HFFc6 (cell line): ENCODE measurements at regions not wholly inside any gene's neighbourhood (a gene's known extent, or its start where the extent isn't known, plus 50 kb on each side); places are given as distances from the start of the nearest gene placed in this dataset.

Experiments used
- DNase-seq: peaks from one replicate; pipeline ENCODE4 v3.0.0-alpha.2; 2018
- H3K27ac Mint-ChIP-seq: 2 replicates; pipeline ENCODE4 v1.8.0; 2020; ENCODE audit warnings: mild to moderate bottlenecking, mixed read lengths
- H3K27me3 Mint-ChIP-seq: 2 replicates; pipeline ENCODE4 v1.8.0; 2021; ENCODE audit warnings: mild to moderate bottlenecking, moderate library complexity, mixed read lengths; ENCODE audit not compliant: insufficient read depth
- H3K36me3 Mint-ChIP-seq: 2 replicates; pipeline ENCODE4 v1.8.0; 2021; ENCODE audit warnings: low read depth, mixed read lengths
- H3K4me1 Mint-ChIP-seq: 2 replicates; pipeline ENCODE4 v1.8.0; 2020; ENCODE audit warnings: low read depth, mixed read lengths
- H3K4me3 Mint-ChIP-seq: 2 replicates; pipeline ENCODE4 v1.8.0; 2020; ENCODE audit warnings: mild to moderate bottlenecking, moderate library complexity, mixed read lengths
- H3K9me3 Mint-ChIP-seq: 2 replicates; pipeline ENCODE4 v1.8.0; 2020; ENCODE audit warnings: mild to moderate bottlenecking, mixed read lengths
- TF ChIP-seq, protein P1 (sequence below): fragments of 200-600 bp; sonication (generic); IDR thresholded peaks from 2 replicates; pipeline ENCODE4 v1.5.0; 2021; ENCODE audit warnings: antibody characterized with exemption, mild to moderate bottlenecking

DNA sequence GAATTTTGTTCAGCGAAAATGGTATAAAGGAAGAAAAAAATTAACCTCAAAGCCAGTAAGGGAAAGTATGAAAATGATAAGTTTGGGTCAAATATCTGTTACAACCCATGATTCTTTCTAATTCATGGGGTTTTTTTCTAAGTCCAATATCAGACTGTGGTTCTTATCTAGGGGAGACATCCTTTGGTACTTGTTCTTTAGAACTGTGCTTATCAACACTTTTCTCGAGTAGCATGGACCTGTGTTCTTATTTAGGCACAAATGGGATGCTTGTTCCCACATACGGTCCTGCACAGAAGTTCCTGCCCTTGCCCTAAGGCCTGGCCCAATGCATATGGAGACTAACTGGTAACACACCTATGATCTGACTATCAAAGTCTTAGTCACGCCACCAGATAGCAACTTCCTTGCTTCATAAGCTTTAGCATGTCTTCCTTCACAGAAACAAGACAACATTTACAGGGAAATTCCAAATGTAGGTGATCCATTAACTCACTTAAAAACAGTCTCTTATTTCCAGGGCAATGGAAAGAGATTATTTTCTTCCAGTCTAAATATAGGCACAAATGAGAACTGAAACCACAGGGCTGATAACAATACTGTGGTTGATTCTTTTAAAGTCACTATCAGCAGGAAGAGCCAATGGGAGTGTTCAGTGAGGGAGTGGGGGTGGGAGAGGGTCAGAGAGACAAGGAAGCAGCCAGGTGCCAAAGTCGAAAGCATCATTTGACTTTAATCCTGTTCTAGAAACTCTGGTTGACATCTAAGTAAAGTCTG lies 268.8 kb upstream of the ANKRD55 start:
- no peak for DNase-seq
- H3K27ac Mint-ChIP-seq = no peak overlapping the region
- no peak overlapping the region for H3K4me3 Mint-ChIP-seq
- TF ChIP-seq, protein P1, sequence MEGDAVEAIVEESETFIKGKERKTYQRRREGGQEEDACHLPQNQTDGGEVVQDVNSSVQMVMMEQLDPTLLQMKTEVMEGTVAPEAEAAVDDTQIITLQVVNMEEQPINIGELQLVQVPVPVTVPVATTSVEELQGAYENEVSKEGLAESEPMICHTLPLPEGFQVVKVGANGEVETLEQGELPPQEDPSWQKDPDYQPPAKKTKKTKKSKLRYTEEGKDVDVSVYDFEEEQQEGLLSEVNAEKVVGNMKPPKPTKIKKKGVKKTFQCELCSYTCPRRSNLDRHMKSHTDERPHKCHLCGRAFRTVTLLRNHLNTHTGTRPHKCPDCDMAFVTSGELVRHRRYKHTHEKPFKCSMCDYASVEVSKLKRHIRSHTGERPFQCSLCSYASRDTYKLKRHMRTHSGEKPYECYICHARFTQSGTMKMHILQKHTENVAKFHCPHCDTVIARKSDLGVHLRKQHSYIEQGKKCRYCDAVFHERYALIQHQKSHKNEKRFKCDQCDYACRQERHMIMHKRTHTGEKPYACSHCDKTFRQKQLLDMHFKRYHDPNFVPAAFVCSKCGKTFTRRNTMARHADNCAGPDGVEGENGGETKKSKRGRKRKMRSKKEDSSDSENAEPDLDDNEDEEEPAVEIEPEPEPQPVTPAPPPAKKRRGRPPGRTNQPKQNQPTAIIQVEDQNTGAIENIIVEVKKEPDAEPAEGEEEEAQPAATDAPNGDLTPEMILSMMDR = no peak
- H3K4me1 Mint-ChIP-seq = no peaks in the 10 kb centered on the region
- H3K27me3 Mint-ChIP-seq = peaks cover 2% of the 10 kb centered on the region
- H3K9me3 Mint-ChIP-seq = peaks cover 5% of the 10 kb centered on the region
- no peaks in the 10 kb centered on the region for H3K36me3 Mint-ChIP-seq

DNA sequence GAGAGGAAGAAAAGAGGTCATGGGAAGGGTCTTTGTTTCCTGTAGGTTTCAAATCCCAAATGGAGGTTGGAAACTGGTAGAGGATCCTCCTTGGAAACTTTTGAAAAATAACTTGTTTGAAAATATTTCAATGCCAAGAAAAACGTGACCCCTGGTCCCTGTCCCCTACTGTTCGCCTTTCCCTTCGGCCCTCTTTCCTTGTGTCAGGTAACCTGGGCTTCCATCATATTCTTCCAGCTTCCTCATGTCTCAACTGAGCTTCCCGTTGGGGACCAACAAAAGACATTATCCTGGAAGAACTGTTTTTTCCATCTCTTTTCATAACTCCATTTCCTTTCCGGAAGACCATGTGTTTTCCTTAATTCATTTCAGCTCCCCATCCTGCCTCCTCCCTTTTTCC lies 266.8 kb upstream of the ANKRD55 start:
- Mint-ChIP-seq H3K27me3 (peaks cover 4% of the 10 kb centered on the region), H3K9me3 (peaks cover 5% of the 10 kb centered on the region), H3K4me1 (no peaks in the 10 kb centered on the region), H3K27ac (no peak overlapping the region), H3K36me3 (no peaks in the 10 kb centered on the region), H3K4me3 (no peak overlapping the region)
- no peak for DNase-seq
- TF ChIP-seq, protein P1 = no peak

DNA sequence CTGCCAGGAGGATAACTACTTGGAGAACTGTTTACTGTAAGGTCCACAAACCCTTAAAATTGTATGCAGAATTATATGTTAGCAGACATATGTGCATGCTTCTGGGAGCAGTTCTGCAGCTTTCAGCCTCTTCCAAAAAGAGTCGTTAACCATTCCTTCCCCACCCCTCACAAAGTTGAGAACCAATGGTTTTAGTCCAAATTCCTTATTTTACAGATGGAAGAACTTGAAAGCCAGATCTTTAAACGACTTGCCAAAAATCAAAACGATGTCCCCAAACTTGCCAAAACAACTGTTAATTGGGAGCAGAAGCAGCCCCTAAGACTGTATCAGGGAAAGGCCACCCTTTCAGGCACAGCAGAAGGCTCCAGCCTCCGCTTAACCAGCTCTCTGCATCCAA lies 266.4 kb upstream of the ANKRD55 start:
- Mint-ChIP-seq H3K27me3 (peaks cover 6% of the 10 kb centered on the region), H3K9me3 (peaks cover 5% of the 10 kb centered on the region), H3K27ac (no peak overlapping the region), H3K36me3 (no peaks in the 10 kb centered on the region), H3K4me3 (no peak overlapping the region), H3K4me1 (peaks cover 4% of the 10 kb centered on the region)
- TF ChIP-seq, protein P1 = no peak
- DNase-seq = no peak

DNA sequence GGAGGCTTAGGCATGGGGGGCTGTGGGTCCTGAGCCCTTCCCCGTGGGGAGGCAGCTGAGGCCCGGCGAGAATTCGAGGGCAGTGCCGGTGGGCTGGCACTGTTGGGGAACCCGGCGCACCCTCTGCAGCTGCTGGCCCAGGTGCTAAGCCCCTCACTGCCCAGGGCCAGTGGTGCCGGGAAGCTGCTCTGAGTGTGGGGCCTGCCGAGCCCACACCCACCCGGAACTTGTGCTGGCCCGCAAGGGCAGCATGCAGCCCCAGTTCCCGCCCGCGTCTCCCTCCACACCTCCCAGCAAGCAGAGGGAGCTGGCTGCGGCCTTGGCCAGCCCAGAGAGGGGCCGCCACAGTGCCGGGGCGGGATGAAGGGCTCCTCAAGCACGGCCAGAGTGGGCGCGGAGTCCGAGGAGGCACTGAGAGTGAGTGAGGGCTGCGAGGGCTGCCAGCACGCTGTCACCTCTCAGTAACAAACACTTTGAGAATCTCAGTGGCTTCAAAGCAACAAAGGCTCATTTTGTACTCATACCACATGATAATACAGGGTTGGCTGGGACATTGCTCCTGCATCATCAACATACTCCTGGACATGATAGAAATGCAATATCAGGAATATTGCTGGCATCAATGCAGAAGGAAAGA lies 265.7 kb upstream of the ANKRD55 start:
- Mint-ChIP-seq H3K36me3 (no peaks in the 10 kb centered on the region), H3K9me3 (peaks cover 5% of the 10 kb centered on the region), H3K4me1 (peaks cover 8% of the 10 kb centered on the region), H3K27ac (no peak overlapping the region), H3K4me3 (no peak overlapping the region), H3K27me3 (peaks cover 10% of the 10 kb centered on the region)
- TF ChIP-seq, protein P1 = no peak
- DNase-seq = no peak

DNA sequence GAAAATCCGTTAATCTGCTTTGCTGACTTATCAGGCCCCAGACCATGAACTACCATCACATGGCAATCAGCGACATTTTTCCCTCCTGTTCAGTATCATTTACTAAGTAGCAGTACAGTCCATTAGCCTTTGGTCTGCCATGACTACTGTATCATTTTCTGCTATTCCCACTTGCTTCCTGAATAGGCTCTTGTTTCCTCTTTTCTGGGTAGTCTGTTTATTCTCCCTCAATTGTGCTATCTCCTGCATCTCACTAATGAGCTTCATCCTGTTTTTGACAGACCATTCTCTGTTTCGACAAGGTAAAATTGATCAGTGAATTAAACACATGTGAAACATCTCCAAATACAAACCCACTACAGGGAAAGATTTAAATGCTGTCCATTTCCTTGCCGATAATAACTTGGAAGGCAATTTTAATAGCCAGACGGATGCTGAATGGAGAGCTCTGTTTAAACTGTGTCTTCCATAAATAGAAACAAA lies 263.5 kb upstream of the ANKRD55 start:
- no peaks in the 10 kb centered on the region for H3K36me3 Mint-ChIP-seq
- TF ChIP-seq, protein P1 = no peak
- H3K27me3 Mint-ChIP-seq = peaks cover 18% of the 10 kb centered on the region
- peaks cover 5% of the 10 kb centered on the region for H3K9me3 Mint-ChIP-seq
- peaks cover 8% of the 10 kb centered on the region for H3K4me1 Mint-ChIP-seq
- DNase-seq = no peak
- H3K4me3 Mint-ChIP-seq = no peak overlapping the region
- no peak overlapping the region for H3K27ac Mint-ChIP-seq
